Spleen (tissue), 7 donors: ENCODE measurements at regions not wholly inside any gene's neighbourhood (a gene's known extent, or its start where the extent isn't known, plus 50 kb on each side); places are given as distances from the start of the nearest gene placed in this dataset.

ENCODE experiments used
- POLR2A ChIP-seq, 3 donors: fragments of 450-650 bp; IDR thresholded peaks; one replicate each; pipeline ENCODE4 v1.5.1; 2017; ENCODE audit warnings: antibody characterized with exemption in 3 of 3, mild to moderate bottlenecking in 1 of 3
- POLR2AphosphoS5 ChIP-seq, 3 donors: sonication (generic); formaldehyde crosslinking; IDR thresholded peaks; one replicate each; pipeline ENCODE4 v1.5.1; 2017; ENCODE audit warnings: antibody characterized with exemption in 3 of 3
- TF ChIP-seq, protein P1 (sequence below), 11 experiments: fragments of 200-600 bp in 7 of 11; fragments of 450-650 bp in 4 of 11; sonication (generic) in 4 of 11; IDR thresholded peaks in 8 of 11; conservative IDR thresholded peaks in 3 of 11; 1 replicate in 7 of 11; 2 replicates in 4 of 11; pipeline versions ENCODE4 v1.4.0 to v1.8.0; 2016 to 2021; ENCODE audit warnings: antibody characterized with exemption in 11 of 11, inconsistent platforms in 4 of 11, mild to moderate bottlenecking in 1 of 11
- donor health status: DM: no; HTN: no; CAD: no; lungs with moderate emphysema.
- donor health status: DM: no; HTN: no; CAD: no.
- donor health status: DM: no; HTN: no; CAD: no.

DNA sequence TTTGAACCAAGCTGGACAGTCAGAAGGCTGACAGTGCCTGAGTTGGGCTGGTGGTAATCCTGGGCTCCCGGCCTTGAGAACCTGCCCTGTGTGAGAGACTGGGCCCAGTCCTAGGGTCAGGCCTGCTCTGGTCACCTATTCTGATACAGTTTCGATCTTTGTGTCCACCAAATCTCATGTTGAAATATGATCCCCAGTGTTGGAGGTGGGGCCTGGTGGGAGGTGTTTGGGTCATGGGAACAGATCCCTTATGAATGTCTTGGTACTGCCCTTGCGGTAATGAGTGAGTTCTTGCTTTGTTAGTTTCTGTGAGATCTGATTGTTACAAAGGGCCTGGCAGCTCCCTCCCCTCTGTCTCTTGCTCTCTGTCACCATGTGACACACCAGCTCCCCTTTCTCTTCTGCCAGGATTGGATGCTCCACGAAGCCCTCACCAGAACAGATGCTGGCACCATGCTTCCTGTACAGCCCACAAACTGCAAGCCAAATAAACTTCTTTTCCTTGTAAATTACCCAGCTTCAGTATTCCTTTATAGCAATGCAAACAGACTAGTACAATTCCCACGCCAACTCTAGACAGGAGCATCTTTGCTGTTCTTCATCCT is 111.8 kb upstream of the ZNF438 start:
- TF ChIP-seq, protein P1, sequence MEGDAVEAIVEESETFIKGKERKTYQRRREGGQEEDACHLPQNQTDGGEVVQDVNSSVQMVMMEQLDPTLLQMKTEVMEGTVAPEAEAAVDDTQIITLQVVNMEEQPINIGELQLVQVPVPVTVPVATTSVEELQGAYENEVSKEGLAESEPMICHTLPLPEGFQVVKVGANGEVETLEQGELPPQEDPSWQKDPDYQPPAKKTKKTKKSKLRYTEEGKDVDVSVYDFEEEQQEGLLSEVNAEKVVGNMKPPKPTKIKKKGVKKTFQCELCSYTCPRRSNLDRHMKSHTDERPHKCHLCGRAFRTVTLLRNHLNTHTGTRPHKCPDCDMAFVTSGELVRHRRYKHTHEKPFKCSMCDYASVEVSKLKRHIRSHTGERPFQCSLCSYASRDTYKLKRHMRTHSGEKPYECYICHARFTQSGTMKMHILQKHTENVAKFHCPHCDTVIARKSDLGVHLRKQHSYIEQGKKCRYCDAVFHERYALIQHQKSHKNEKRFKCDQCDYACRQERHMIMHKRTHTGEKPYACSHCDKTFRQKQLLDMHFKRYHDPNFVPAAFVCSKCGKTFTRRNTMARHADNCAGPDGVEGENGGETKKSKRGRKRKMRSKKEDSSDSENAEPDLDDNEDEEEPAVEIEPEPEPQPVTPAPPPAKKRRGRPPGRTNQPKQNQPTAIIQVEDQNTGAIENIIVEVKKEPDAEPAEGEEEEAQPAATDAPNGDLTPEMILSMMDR (IDR thresholded peaks at IDR 0.05 in 8 of 11, conservative IDR thresholded peaks at IDR 0.05 in 3 of 11), result no peak
- TF ChIP-seq POLR2A (IDR thresholded peaks at IDR 0.05), result no peak
- no peak for TF ChIP-seq POLR2AphosphoS5 (IDR thresholded peaks at IDR 0.05)
